Fibroblast of the aortic adventitia (primary cell): ENCODE measurements at regions not wholly inside any gene's neighbourhood (a gene's known extent, or its start where the extent isn't known, plus 50 kb on each side); places are given as distances from the start of the nearest gene placed in this dataset.

Experiments used
- DNase-seq: peaks from one replicate; pipeline ENCODE4 v3.0.0-alpha.2; 2010; ENCODE audit warnings: low read depth
- H3K4me3 ChIP-seq: 2 replicates; pipeline ENCODE4 v1.5.1; 2011; ENCODE audit warnings: low read depth, mild to moderate bottlenecking, control low read depth, low read length, moderate library complexity
- TF ChIP-seq, protein P1 (sequence below): IDR thresholded peaks from 2 replicates; pipeline ENCODE4 v1.5.1; 2011; ENCODE audit warnings: mild to moderate bottlenecking, low read length, control low read depth, inconsistent platforms; ENCODE audit not compliant: insufficient read depth

DNA sequence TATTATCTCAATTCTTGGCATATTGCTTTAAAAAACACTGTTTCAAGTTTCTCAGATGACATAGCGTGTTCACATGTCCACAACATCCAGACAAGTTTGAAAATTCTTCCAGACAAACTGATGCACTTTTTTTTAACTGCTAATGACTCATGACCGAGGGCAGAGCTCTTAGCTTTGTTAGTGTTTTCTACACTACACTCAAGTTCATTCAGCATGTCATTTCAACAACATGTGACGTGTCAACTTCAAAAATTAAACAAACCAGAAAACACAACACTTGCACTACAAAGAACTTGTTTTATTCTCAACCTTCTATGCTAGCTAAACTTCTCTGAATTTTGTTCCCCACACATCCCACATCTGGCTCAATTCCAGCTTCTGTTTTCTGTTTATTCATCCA, 1186.3 kb upstream of the FLRT2 start:
- H3K4me3 ChIP-seq = no peak overlapping the region
- peak; percentile 0 for DNase-seq
- TF ChIP-seq, protein P1, sequence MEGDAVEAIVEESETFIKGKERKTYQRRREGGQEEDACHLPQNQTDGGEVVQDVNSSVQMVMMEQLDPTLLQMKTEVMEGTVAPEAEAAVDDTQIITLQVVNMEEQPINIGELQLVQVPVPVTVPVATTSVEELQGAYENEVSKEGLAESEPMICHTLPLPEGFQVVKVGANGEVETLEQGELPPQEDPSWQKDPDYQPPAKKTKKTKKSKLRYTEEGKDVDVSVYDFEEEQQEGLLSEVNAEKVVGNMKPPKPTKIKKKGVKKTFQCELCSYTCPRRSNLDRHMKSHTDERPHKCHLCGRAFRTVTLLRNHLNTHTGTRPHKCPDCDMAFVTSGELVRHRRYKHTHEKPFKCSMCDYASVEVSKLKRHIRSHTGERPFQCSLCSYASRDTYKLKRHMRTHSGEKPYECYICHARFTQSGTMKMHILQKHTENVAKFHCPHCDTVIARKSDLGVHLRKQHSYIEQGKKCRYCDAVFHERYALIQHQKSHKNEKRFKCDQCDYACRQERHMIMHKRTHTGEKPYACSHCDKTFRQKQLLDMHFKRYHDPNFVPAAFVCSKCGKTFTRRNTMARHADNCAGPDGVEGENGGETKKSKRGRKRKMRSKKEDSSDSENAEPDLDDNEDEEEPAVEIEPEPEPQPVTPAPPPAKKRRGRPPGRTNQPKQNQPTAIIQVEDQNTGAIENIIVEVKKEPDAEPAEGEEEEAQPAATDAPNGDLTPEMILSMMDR = no peak

DNA sequence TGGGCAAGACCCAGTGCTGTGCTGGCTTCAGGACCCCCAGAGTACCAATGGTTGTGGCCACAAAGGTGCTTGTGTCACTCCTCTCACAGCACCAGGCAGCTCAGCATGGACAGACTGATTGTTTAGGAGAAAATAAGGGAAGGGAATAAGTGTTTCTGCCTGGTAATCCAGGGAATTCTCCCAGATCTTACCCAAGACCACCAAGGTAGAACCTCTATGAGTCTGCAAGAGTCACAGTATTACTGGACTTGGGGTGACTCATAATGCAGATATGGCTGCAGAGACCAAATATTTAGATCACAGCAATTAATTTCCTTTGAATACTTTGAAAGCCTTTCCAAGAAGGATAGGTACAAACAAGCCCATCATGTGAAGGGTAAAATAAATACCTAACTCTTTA, 1178.3 kb upstream of the FLRT2 start:
- DNase-seq = no peak

DNA sequence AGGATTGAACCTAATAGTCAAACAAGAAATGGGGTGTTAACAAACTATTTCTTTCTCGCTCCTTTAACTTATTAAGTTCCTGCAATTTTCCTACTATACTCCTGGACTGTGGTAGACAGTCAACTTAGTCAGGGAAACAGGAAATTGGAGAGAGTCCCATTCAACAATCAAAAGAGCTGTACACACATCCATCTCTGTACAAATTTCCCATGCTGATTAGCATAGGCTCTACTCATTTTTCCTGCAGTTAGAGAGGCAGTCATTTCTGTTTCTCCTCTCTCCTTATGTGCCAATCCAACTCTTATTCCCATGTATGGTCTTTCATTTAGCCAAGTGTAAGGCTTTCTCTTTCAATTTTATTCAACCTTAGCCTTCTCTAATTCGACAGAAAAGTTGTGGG, 1168.5 kb upstream of the FLRT2 start:
- H3K4me3 ChIP-seq = no peak overlapping the region
- TF ChIP-seq, protein P1 = no peak
- no peak for DNase-seq

More for the DNA sequence above, 1178.3 kb upstream of the FLRT2 start:
- no peak overlapping the region for H3K4me3 ChIP-seq
- TF ChIP-seq, protein P1 = no peak

DNA sequence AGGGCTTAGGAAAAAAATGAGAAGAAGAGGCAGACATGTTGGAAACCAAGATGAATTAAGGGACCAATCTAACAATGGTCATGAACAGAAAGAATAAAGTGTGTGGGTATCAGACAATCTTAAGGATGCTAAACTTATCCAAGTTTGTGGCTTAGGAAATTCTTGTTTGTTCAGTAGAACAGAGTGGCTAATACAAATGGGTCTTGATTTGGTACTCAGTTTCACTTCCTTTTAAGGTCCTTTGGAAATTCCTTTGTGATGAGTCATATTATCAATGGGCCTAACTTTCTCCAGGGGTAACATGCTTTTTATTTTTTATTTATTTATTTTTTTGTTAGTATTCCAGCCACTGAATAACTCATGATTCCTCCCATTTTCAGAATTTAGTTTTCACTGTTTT, 1154.7 kb upstream of the FLRT2 start:
- no peak overlapping the region for H3K4me3 ChIP-seq
- no peak for DNase-seq
- TF ChIP-seq, protein P1 = no peak

DNA sequence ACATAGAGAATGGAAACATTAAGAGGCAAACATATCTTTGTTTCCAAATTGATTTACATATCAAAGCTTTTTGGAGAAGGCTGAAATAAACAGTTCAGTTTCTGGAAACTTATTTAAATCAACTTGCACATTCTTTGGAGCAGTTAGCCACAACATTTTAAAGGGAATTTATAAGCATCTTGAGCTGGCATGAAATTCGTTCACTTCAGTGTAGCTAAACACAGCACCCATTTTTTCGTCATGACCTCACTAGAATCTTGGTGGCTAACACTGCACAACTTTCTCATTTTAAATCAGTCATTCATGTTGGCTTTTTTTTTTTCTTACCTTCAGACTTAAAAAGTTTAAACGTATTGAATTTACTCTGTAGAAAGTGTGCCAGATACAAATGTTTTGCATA, 1139.9 kb upstream of the FLRT2 start:
- DNase-seq = no peak
- H3K4me3 ChIP-seq = no peak overlapping the region
- TF ChIP-seq, protein P1 = no peak

DNA sequence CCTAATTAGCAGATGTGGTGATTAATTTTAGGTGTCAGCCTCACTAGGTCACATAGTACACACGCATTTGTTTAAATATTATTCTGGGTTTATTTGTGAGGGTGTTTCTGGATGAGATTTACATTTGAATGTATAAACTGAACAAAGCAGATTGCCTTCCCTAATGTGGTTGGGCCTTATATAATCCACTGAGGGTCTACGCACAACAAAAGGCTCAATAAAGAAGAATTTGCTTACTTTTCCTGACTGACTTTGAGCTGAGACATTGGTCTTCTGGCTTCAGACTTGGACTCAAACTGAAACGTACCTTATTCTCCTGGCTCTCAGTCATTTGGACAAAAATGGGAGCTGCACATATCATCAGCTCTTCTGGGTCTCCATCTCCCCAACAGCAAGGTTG, 1132.3 kb upstream of the FLRT2 start:
- TF ChIP-seq, protein P1 = no peak
- DNase-seq = no peak
- H3K4me3 ChIP-seq = no peak overlapping the region

DNA sequence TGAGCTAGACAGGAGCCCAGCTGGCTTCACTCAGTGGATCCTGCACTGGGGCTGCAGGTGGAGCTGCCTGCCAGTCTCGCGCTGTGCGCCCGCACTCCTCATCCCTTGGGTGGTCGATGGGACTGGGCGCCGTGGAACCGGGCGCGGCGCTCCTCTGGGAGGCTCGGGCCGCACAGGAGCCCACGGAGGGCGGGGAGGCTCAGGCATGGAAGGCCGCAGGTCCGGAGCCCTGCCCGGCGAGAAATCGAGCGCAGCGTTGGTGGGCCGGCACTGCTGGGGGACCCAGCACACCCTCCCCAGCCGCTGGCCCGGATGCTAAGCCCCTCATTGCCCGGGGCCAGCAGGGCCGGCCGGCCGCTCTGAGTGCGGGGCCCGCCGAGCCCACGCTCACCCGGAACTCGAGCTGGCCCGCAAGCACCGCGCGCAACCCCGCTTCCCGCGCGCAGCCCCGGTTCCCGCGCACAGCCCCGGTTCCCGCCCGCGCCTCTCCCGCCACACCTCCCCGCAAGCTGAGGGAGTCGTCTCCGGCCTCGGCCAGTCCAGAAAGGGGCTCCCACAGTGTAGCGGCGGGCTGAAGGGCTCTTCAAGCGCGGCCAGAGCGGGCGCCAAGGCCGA, 1130.5 kb upstream of the FLRT2 start:
- TF ChIP-seq, protein P1 = no peak
- H3K4me3 ChIP-seq = no peak overlapping the region
- no peak for DNase-seq
